Esophagus (tissue), 2 donors: ENCODE measurements at regions not wholly inside any gene's neighbourhood (a gene's known extent, or its start where the extent isn't known, plus 50 kb on each side); places are given as distances from the start of the nearest gene placed in this dataset.

Experiments
- H3K27ac ChIP-seq, 2 donors: one replicate each; pipeline ENCODE4 v1.5.1; 2013; ENCODE audit warnings: low read depth in 2 of 2, mild to moderate bottlenecking in 2 of 2, inconsistent platforms in 1 of 2, low read length in 1 of 2, moderate library complexity in 1 of 2
- H3K27me3 ChIP-seq, 2 donors: one replicate each; pipeline ENCODE4 v1.6.1; 2013; ENCODE audit warnings: low read length in 2 of 2, control low read depth in 1 of 2, mild to moderate bottlenecking in 1 of 2; ENCODE audit not compliant: insufficient read depth in 2 of 2, control insufficient read depth in 1 of 2
- H3K36me3 ChIP-seq, 2 donors: one replicate each; pipeline ENCODE4 v1.6.1; 2013; ENCODE audit warnings: low read length in 1 of 2; ENCODE audit not compliant: control insufficient read depth in 2 of 2, insufficient read depth in 2 of 2
- H3K4me1 ChIP-seq, 2 donors: one replicate each; pipeline ENCODE4 v1.6.1; 2013; ENCODE audit warnings: low read length in 1 of 2; ENCODE audit not compliant: control insufficient read depth in 2 of 2, insufficient read depth in 2 of 2
- H3K4me3 ChIP-seq, 2 donors: one replicate each; pipeline ENCODE4 v1.5.1; 2013; ENCODE audit warnings: low read length in 2 of 2, mild to moderate bottlenecking in 2 of 2, low read depth in 1 of 2, moderate library complexity in 1 of 2
- H3K9me3 ChIP-seq, 2 donors: one replicate each; pipeline ENCODE4 v1.6.1; 2013; ENCODE audit warnings: mild to moderate bottlenecking in 2 of 2, low read depth in 1 of 2, low read length in 1 of 2, moderate library complexity in 1 of 2; ENCODE audit not compliant: control insufficient read depth in 2 of 2, insufficient read depth in 1 of 2
- WGBS, 2 donors: extraction: QIAGEN DNeasy Blood & Tissue Kit; methylation state at CpG; one replicate each; pipeline ENCODE4 v1.1.7; 2013; 5-methylcytosine and 5-hydroxymethylcytosine counted together
- donor health status: healthy with polysubstance abuse.
- donor health status: Bipolar disorder and iron deficiency.

DNA sequence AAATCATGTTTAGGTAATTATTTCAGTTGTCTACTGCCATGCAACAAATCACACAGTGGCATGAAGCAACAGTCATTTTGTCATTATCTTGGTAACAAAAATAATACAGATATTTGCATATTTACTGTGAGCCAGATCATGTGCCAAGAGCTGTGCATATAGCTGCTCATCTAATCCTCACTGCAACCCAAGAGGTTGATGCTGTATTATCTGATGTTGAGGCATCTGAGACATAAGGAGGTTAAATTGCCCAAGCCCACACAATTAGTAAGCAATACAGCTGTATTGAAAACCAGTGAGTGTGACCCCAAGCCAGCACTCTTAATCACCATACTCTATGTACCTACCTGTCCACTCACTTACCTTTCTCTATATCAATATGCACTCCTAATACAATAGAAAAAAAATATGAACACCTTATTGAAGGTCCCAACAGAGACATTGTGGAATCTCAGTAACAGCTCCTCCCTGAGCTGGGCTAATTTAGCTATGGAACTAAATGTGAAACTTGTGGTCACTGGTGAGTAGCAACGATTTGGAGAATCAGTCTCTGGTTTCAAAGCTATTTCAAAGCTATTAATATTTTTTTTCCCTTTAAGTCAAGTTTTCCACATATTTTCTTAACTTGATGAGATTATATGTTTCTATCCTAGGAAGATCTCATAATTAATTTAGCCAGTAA, 185.2 kb downstream of the KLF12 start:
- no peaks in the 10 kb centered on the region for H3K4me1 ChIP-seq
- H3K9me3 ChIP-seq: no peaks in the 10 kb centered on the region
- no peak overlapping the region for H3K27ac ChIP-seq
- WGBS, 2 donors: 72 to 75% methylated on average over 1 of the region's 1 CpG
- no peaks in the 10 kb centered on the region for H3K27me3 ChIP-seq
- H3K4me3 ChIP-seq: no peak overlapping the region
- no peaks in the 10 kb centered on the region for H3K36me3 ChIP-seq

GRCh38 chr13:73945871-73946270, 188.3 kb downstream of the KLF12 start:
- no peaks in the 10 kb centered on the region for H3K27me3 ChIP-seq
- H3K9me3 ChIP-seq: no peaks in the 10 kb centered on the region
- no peak overlapping the region for H3K27ac ChIP-seq
- no peak overlapping the region for H3K4me3 ChIP-seq
- WGBS, 2 donors: 48 to 62% methylated on average over 5 of the region's 5 CpGs
- H3K4me1 ChIP-seq: no peaks in the 10 kb centered on the region
- no peaks in the 10 kb centered on the region for H3K36me3 ChIP-seq

GRCh38 chr13:73945382-73945781, 188.8 kb downstream of the KLF12 start:
- Histone ChIP-seq H3K36me3 (no peaks in the 10 kb centered on the region), H3K4me1 (no peaks in the 10 kb centered on the region), H3K27ac (no peak overlapping the region), H3K9me3 (no peaks in the 10 kb centered on the region), H3K4me3 (no peak overlapping the region), H3K27me3 (no peaks in the 10 kb centered on the region)
- 63% methylated on average over 3 of the region's 3 CpGs for WGBS, 2 donors

DNA sequence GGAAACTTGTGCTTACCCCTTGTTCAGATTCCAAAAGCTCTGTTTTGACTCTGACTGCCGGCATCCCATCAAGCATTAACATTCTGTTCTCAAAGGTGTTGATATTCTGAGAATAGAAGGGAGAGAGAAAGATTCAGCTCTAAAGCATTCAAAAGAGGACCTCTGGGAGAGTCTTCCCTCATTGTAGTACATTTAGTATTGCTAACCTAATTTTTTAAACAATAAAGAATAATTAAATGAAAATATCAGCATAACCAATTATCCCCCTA, 190.3 kb downstream of the KLF12 start:
- H3K27me3 ChIP-seq: no peaks in the 10 kb centered on the region
- H3K4me3 ChIP-seq: no peak overlapping the region
- H3K27ac ChIP-seq: no peak overlapping the region
- 73 to 80% methylated on average over 1 of the region's 1 CpG for WGBS, 2 donors
- H3K9me3 ChIP-seq: no peaks in the 10 kb centered on the region
- H3K36me3 ChIP-seq: no peaks in the 10 kb centered on the region
- H3K4me1 ChIP-seq: no peaks in the 10 kb centered on the region

GRCh38 chr13:73943137-73943964, 190.9 kb downstream of the KLF12 start:
- no peaks in the 10 kb centered on the region for H3K27me3 ChIP-seq
- 79 to 80% methylated on average over 4 of the region's 4 CpGs for WGBS, 2 donors
- H3K9me3 ChIP-seq: no peaks in the 10 kb centered on the region
- no peaks in the 10 kb centered on the region for H3K4me1 ChIP-seq
- no peak overlapping the region for H3K27ac ChIP-seq
- H3K36me3 ChIP-seq: no peaks in the 10 kb centered on the region
- H3K4me3 ChIP-seq: no peak overlapping the region

DNA sequence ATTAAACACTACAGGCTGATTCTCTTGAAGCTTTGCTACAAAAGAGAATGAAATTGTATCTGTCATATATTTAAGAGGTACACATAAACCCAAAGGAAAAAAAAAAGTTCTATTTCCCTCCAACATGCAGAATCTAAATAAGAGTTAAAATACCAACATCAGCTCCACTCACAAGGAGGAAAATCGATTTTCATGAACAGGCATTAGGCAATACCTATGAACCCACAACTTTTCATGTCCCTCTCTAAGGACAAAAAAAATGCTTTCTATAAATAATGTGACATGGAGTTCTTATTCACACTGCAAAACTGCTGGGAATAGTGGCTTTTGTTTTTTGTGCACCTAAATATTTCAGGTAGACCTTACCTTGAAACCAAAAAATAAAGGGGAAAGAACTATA, 192.5 kb downstream of the KLF12 start:
- H3K9me3 ChIP-seq: no peaks in the 10 kb centered on the region
- no peaks in the 10 kb centered on the region for H3K27me3 ChIP-seq
- no peaks in the 10 kb centered on the region for H3K4me1 ChIP-seq
- WGBS, 2 donors: 83 to 85% methylated on average over 1 of the region's 1 CpG
- no peak overlapping the region for H3K27ac ChIP-seq
- H3K4me3 ChIP-seq: no peak overlapping the region
- H3K36me3 ChIP-seq: no peaks in the 10 kb centered on the region

DNA sequence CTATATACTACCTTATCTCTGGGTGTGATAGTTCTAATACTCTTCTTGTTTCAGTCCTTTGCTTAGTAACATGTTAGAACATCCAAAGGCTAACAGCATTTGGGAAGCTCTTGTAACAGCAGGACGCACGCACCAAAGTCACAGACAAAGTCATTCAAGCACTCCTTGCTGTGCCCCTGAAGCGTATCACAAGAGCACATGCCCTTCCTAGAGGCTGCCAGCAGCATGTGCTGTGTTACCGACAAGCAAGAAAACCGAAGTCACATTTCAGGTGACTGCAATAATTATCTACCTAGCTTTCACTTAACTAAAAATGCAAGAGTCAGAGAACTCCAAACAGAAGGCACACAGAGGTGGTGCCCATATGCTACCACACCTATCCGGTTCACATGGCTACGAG, 194.1 kb downstream of the KLF12 start:
- Histone ChIP-seq H3K36me3 (no peaks in the 10 kb centered on the region), H3K27me3 (no peaks in the 10 kb centered on the region), H3K4me1 (no peaks in the 10 kb centered on the region), H3K9me3 (no peaks in the 10 kb centered on the region), H3K4me3 (no peak overlapping the region), H3K27ac (no peak overlapping the region)
- WGBS, 2 donors: 82 to 84% methylated on average over 7 of the region's 7 CpGs

DNA sequence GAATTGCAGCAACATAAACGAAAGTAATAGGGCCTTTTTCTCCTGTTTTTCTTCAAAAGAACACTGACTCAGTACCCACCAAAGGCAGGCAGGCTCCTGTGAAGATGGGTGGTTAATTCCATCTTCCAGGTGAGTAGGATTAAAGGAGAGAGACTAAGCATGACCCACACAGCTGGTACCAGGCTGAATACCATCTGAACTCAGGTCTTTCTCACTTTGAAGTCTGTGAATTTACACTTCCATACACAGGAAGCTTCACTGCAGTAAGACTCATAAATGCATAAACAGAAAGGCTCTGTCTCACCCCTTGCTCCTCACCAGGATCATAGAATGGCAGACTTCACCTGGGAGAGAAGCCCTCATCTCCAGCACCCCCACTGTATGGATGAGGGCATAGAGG, 194.6 kb downstream of the KLF12 start:
- H3K27ac ChIP-seq: no peak overlapping the region
- no peaks in the 10 kb centered on the region for H3K4me1 ChIP-seq
- no peaks in the 10 kb centered on the region for H3K36me3 ChIP-seq
- no peaks in the 10 kb centered on the region for H3K27me3 ChIP-seq
- no peak overlapping the region for H3K4me3 ChIP-seq
- WGBS, 2 donors: 72 to 82% methylated on average over 1 of the region's 1 CpG
- no peaks in the 10 kb centered on the region for H3K9me3 ChIP-seq

DNA sequence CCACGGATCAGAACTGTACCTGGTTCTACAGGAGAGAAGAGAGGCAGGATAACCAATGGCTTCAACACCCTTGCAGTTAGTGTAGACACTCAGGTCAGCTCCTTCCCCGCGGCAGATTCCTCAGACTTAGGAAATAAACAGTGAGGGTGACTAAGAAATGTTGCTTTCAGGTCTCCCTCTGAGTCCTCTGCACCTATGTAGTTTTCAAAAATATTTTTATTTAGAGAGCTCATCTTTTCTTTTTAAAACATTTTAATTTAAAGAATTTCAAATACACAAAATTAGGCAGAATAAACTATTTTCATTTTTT, 195.2 kb downstream of the KLF12 start:
- Histone ChIP-seq H3K9me3 (no peaks in the 10 kb centered on the region), H3K4me3 (no peak overlapping the region), H3K36me3 (no peaks in the 10 kb centered on the region), H3K4me1 (no peaks in the 10 kb centered on the region), H3K27ac (no peak overlapping the region), H3K27me3 (no peaks in the 10 kb centered on the region)
- WGBS, 2 donors: 94 to 95% methylated on average over 3 of the region's 3 CpGs

GRCh38 chr13:73938372-73939070, 195.7 kb downstream of the KLF12 start:
- Histone ChIP-seq H3K4me3 (no peak overlapping the region), H3K4me1 (no peaks in the 10 kb centered on the region), H3K9me3 (no peaks in the 10 kb centered on the region), H3K27ac (no peak overlapping the region), H3K27me3 (no peaks in the 10 kb centered on the region), H3K36me3 (no peaks in the 10 kb centered on the region)
- WGBS, 2 donors: 75 to 83% methylated on average over 10 of the region's 10 CpGs
